Lung (tissue), 11 donors: ENCODE measurements at regions not wholly inside any gene's neighbourhood (a gene's known extent, or its start where the extent isn't known, plus 50 kb on each side); places are given as distances from the start of the nearest gene placed in this dataset.
"Not testable (repeated sequence)": the region's sequence is repeated elsewhere in the genome, so short reads cannot be mapped to it uniquely, and the experiment has no call there.

ENCODE experiments used
- ATAC-seq: fragments of 200-7000 bp; cut with Tn5 transposase; one replicate; pipeline ENCODE4 v1.9.1; 2020; ENCODE audit warnings: moderate number of reproducible peaks; ENCODE audit not compliant: insufficient read depth, low FRiP score
- DNase-seq, 3 donors: peaks; one replicate each; pipeline ENCODE4 v3.0.0-alpha.2; 2013 to 2017
- H3K27ac ChIP-seq, 2 donors: one replicate each; pipeline ENCODE4 v1.5.1; 2013; ENCODE audit warnings: mild to moderate bottlenecking in 2 of 2, moderate library complexity in 2 of 2, control low read depth in 1 of 2, inconsistent platforms in 1 of 2, low read depth in 1 of 2, low read length in 1 of 2
- H3K27me3 ChIP-seq, 3 donors: one replicate each; pipeline ENCODE4 v1.5.1; 2013; ENCODE audit warnings: low read length in 2 of 3; ENCODE audit not compliant: control insufficient read depth in 3 of 3, insufficient read depth in 3 of 3
- H3K36me3 ChIP-seq, 4 donors: one replicate each; pipeline ENCODE4 v1.5.1; 2013; ENCODE audit warnings: low read length in 4 of 4, mild to moderate bottlenecking in 1 of 4, moderate library complexity in 1 of 4; ENCODE audit not compliant: control insufficient read depth in 4 of 4, insufficient read depth in 4 of 4
- H3K4me1 ChIP-seq, 5 donors: one replicate each; pipeline ENCODE4 v1.5.1; 2013; ENCODE audit warnings: low read length in 5 of 5, mild to moderate bottlenecking in 2 of 5, moderate library complexity in 1 of 5; ENCODE audit not compliant: control insufficient read depth in 5 of 5, insufficient read depth in 5 of 5
- H3K4me3 ChIP-seq: one replicate; pipeline ENCODE4 v1.5.1; 2013; ENCODE audit warnings: mild to moderate bottlenecking, control low read depth, moderate library complexity
- H3K9ac ChIP-seq, 2 donors: one replicate each; pipeline ENCODE4 v1.5.1; 2013; ENCODE audit warnings: low read length in 2 of 2, control low read depth in 1 of 2; ENCODE audit not compliant: insufficient read depth in 1 of 2
- H3K9me3 ChIP-seq, 4 donors: one replicate each; pipeline ENCODE4 v1.5.1; 2013; ENCODE audit warnings: low read length in 3 of 4, mild to moderate bottlenecking in 1 of 4, moderate library complexity in 1 of 4; ENCODE audit not compliant: control insufficient read depth in 4 of 4, insufficient read depth in 3 of 4
- WGBS, 2 donors: extraction: QIAGEN DNeasy Blood & Tissue Kit; methylation state at CpG; one replicate each; pipeline ENCODE4 v1.1.7; 2013; 5-methylcytosine and 5-hydroxymethylcytosine counted together
- TF ChIP-seq, protein P1 (sequence below): IDR thresholded peaks from 2 replicates; pipeline ENCODE4 v1.5.1; 2012; ENCODE audit warnings: mild to moderate bottlenecking; ENCODE audit errors: control extremely low read depth, extremely low read depth
- donor health status: control.
- donor health status: control.
- donor health status: Bipolar disorder and iron deficiency.
- donor health status: healthy.
- donor health status: DM: yes; HTN: yes; CAD: no.

DNA sequence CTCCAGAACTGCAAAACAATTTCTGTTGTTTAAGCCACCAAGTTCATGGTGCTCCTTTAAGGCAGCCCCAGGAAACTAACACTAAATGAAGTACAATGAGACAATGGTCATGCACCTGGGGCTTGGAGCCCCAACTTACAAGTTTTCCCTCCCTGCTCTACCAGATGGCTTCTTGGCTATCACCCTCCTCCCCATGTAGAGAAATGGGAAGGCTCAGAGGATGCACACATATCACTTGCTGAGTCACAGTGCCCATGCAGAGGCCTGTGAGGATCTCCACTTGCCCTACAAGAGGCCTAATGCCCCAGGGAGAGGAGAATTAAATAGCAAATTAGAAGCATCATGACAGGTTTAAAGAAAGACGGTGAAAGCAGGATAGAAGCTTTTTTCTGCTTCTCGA, 270.9 kb downstream of the TTC32 start:
- ATAC-seq (no peak), DNase-seq (no peak)
- H3K4me1 ChIP-seq, result peaks cover 3 to 25% (median 4%) of the 10 kb centered on the region in 5 donors
- H3K9ac ChIP-seq, result no peak overlapping the region
- H3K9me3 ChIP-seq, result peaks cover 0 to 9% (median 2%) of the 10 kb centered on the region in 4 donors
- 95% methylated on average over 2 of the region's 2 CpGs for whole genome bisulfite sequencing, 2 donors
- no peaks in the 10 kb centered on the region for H3K36me3 ChIP-seq
- TF ChIP-seq, protein P1, sequence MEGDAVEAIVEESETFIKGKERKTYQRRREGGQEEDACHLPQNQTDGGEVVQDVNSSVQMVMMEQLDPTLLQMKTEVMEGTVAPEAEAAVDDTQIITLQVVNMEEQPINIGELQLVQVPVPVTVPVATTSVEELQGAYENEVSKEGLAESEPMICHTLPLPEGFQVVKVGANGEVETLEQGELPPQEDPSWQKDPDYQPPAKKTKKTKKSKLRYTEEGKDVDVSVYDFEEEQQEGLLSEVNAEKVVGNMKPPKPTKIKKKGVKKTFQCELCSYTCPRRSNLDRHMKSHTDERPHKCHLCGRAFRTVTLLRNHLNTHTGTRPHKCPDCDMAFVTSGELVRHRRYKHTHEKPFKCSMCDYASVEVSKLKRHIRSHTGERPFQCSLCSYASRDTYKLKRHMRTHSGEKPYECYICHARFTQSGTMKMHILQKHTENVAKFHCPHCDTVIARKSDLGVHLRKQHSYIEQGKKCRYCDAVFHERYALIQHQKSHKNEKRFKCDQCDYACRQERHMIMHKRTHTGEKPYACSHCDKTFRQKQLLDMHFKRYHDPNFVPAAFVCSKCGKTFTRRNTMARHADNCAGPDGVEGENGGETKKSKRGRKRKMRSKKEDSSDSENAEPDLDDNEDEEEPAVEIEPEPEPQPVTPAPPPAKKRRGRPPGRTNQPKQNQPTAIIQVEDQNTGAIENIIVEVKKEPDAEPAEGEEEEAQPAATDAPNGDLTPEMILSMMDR, result no peak
- no peak overlapping the region for H3K4me3 ChIP-seq
- H3K27ac ChIP-seq, result no peak overlapping the region
- H3K27me3 ChIP-seq, result no peaks in the 10 kb centered on the region

DNA sequence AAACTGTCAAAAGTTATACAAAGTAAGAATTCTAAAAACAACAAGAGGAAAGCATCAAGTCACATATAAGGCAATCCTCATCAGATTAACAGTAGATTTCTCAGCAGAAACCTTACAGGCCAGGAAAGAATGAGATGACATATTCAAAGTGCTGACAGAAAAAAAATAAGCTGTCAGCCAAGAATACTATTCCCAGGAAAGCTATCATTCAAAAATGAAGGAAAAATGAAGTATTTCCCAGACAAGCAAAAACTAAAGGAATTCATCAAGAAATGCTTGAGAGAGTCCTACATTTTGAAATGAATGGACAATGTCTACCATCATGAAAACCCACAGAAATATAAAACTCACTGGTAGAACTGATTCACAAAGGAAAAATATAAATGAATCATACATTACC, 268.9 kb upstream of the OSR1 start:
- DNase-seq (no peak), ATAC-seq (no peak)
- Histone ChIP-seq H3K36me3 (no peaks in the 10 kb centered on the region), H3K27ac (no peak overlapping the region), H3K9me3 (peaks cover 0 to 9% (median 4%) of the 10 kb centered on the region in 4 donors), H3K27me3 (no peaks in the 10 kb centered on the region), H3K4me3 (no peak overlapping the region), H3K9ac (no peak overlapping the region), H3K4me1 (peaks cover 0 to 15% (median 3%) of the 10 kb centered on the region in 5 donors)
- TF ChIP-seq, protein P1, result no peak

DNA sequence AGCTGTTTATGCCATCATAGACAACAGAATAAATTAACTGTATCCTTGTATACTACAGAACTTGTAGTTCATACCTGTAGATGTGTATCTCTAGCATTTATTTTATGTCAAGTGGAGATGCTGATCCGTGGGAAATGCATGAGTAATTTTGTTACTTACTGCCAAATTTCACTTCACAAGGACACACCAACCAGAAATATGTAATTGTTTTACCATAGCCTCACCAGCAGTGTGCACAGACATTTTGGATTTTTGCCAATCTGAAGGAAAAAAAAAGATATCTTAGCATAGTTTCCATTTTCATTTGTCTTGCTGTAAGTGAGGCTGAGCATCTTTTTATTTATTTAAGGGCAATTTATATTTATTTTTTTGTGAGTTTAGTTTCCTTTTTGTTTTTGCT, 265.1 kb upstream of the OSR1 start:
- 17 to 40% methylated on average over 1 of the region's 1 CpG for WGBS, 2 donors
- Histone ChIP-seq H3K27me3 (no peaks in the 10 kb centered on the region), H3K9ac (no peak overlapping the region), H3K27ac (no peak overlapping the region), H3K4me1 (no peaks in the 10 kb centered on the region), H3K4me3 (no peak overlapping the region), H3K36me3 (no peaks in the 10 kb centered on the region), H3K9me3 (peaks cover 0 to 9% (median 4%) of the 10 kb centered on the region in 4 donors)
- DNase-seq (peak in 2 of 3 donors; percentile 31 to 34), ATAC-seq (no peak)
- TF ChIP-seq, protein P1, result no peak

DNA sequence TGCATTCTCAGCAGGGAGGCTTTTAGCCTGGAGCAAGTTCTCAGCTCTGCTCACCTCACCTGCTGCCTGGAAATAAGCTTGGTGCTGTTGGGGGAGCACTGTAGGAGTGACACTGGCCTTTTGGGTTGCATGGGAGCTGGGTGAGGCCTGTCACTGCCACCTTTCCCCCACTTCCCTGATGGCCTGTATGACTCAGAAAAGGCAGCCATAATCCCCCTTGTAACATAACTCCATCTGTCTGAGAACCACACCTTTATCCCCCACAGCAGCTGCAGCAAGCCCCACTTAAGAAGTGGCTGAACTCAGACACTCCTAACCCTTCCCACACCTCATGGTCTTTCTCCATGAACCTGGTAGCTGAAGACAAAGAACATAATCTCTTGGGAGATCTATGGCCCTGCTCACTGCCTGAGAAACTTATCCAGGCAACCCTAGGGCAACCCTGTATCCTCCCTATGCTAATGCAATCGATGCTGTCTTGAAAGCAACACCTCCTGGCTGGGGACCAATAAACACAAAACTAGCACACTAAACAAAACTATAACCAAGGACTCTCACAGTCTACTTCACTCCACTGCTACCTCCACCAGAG, 258.9 kb upstream of the OSR1 start:
- no peaks in the 10 kb centered on the region for H3K4me1 ChIP-seq
- no peaks in the 10 kb centered on the region for H3K36me3 ChIP-seq
- H3K27me3 ChIP-seq, result no peaks in the 10 kb centered on the region
- TF ChIP-seq, protein P1, result no peak
- H3K9ac ChIP-seq, result no peak overlapping the region
- H3K27ac ChIP-seq, result no peak overlapping the region
- ATAC-seq, result no peak
- DNase-seq, result no peak
- H3K4me3 ChIP-seq, result no peak overlapping the region
- 84 to 93% methylated on average over 1 of the region's 1 CpG for WGBS, 2 donors
- peaks cover 0 to 10% (median 7%) of the 10 kb centered on the region in 4 donors for H3K9me3 ChIP-seq

DNA sequence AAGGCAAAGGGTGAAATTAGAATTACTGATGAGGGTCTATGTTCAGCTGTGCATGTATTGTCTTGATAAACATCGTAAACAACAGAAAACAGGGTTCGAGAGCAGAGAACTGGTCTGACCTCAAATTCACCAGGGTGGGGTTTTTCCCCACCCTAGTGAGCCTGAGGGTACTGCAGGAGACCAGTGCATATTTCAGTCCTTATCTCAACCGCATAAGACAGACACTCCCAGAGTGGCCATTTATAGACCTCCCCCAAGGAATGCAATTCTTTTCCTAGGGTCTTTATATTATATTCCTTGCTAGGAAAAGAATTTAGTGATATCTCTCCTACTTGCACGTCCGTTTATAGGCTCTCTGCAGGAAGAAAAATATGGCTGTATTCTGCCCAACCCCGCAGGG, 257.0 kb upstream of the OSR1 start:
- not testable (repeated sequence) for DNase-seq, ATAC-seq, H3K4me3 ChIP-seq, H3K36me3 ChIP-seq, H3K9ac ChIP-seq, H3K4me1 ChIP-seq, H3K27me3 ChIP-seq, H3K27ac ChIP-seq
- 84 to 95% methylated on average over 6 of the region's 6 CpGs for WGBS, 2 donors
- peaks cover 0 to 10% (median 7%) of the 10 kb centered on the region in 4 donors for H3K9me3 ChIP-seq
